ENCODE measurements at regions not wholly inside any gene's neighbourhood (a gene's known extent, or its start where the extent isn't known, plus 50 kb on each side); places are given as distances from the start of the nearest gene placed in this dataset.
"Not testable (repeated sequence)": the region's sequence is repeated elsewhere in the genome, so short reads cannot be mapped to it uniquely, and the experiment has no call there.

DNA sequence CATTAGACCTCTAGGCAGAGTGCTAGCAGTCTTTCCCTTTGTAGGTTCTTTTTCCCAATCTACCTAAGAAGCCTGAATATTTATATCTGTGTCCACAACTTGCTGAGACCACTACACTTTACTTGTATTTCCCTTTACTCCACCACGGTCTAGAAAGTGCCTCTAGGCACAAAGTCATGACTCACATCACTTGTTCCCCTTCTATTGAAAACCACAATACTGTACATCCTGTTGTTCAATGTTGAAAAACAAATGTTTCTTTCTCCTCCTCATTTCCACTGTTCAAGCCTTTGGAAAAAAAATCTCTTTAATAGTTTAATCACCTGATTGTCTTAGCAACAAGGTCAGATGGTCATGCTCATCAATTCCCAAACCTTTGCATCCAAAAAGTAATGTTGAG lies 326.7 kb downstream of the GUCY2F start:
- WGBS, 2 donors: 12 to 42% methylated on average over 1 of the region's 1 CpG
- no peak for DNase-seq (ENCODE audit: low spot score in 2 of 2)
- TF ChIP-seq, protein P1, sequence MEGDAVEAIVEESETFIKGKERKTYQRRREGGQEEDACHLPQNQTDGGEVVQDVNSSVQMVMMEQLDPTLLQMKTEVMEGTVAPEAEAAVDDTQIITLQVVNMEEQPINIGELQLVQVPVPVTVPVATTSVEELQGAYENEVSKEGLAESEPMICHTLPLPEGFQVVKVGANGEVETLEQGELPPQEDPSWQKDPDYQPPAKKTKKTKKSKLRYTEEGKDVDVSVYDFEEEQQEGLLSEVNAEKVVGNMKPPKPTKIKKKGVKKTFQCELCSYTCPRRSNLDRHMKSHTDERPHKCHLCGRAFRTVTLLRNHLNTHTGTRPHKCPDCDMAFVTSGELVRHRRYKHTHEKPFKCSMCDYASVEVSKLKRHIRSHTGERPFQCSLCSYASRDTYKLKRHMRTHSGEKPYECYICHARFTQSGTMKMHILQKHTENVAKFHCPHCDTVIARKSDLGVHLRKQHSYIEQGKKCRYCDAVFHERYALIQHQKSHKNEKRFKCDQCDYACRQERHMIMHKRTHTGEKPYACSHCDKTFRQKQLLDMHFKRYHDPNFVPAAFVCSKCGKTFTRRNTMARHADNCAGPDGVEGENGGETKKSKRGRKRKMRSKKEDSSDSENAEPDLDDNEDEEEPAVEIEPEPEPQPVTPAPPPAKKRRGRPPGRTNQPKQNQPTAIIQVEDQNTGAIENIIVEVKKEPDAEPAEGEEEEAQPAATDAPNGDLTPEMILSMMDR (IDR thresholded peaks at IDR 0.05): no peak
- TF ChIP-seq POLR2A (IDR thresholded peaks at IDR 0.05): no peak
- intact Hi-C loops (cut with DNase I; ENCODE audit: low total_unique reads): loop anchor here (10.0 kb wide), 1 partner anchor 1660 kb away; no protein-coding TSS in a partner anchor
- no peak overlapping the region for H3K4me3 ChIP-seq (ENCODE audit: low read depth, poor library complexity, severe bottlenecking)

DNA sequence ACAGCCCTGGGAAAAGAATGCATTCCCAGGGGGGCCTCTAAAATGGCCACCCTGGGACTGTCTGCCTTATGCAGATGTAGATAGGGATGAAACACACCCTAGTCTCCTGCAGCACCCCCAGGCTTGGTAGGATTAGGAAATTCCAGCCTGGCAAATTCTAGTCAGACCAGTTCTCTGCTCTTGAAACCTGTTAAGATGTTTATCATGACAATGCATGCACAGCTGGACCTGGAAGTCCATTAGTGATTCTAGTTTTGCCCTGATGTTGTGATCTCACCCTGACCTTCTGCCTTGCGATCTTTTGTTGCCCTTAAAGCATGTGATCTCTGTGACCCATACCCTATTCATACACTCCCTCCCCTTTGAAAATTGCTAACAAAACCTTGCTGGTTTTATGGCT lies 337.7 kb downstream of the GUCY2F start:
- WGBS, 2 donors: 84 to 94% methylated on average over 1 of the region's 1 CpG
- DNase-seq (ENCODE audit: low spot score in 2 of 2): not testable (repeated sequence)

DNA sequence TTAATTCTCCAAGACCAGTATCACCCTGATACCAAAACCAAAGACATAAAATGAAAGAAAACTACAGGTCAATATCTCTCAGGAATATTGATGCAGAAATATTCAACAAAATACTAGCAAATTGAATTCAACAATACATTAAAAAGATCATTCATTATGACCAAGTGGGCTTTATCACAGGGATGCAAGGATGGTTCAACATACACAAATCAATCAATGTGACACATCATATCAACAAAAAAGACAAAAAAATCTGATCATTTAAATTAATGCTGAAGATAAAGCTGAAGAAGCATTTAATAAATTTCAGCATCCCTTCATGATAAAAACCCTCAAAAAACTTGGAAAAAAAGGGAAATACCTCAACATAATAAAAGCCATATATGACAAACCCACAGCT lies 341.4 kb downstream of the GUCY2F start:
- intact Hi-C loops (cut with DNase I; ENCODE audit: low total_unique reads): no loop called here
- TF ChIP-seq POLR2A (IDR thresholded peaks at IDR 0.05): no peak
- TF ChIP-seq, protein P1 (IDR thresholded peaks at IDR 0.05): no peak
- no peak overlapping the region for H3K4me3 ChIP-seq (ENCODE audit: low read depth, poor library complexity, severe bottlenecking)
- DNase-seq (ENCODE audit: low spot score in 2 of 2): no peak

More for the DNA sequence above, 337.7 kb downstream of the GUCY2F start:
- intact Hi-C loops (cut with DNase I; ENCODE audit: low total_unique reads); H3K4me3 ChIP-seq (ENCODE audit: low read depth, poor library complexity, severe bottlenecking): not testable (repeated sequence)

GRCh38 chrX:109134777-109135176 lies 347.1 kb downstream of the GUCY2F start:
- intact Hi-C loops (cut with DNase I; ENCODE audit: low total_unique reads): no loop called here
- no peak for DNase-seq (ENCODE audit: low spot score in 2 of 2)
- TF ChIP-seq, protein P1 (IDR thresholded peaks at IDR 0.05): no peak
- no peak for TF ChIP-seq POLR2A (IDR thresholded peaks at IDR 0.05)
- H3K4me3 ChIP-seq (ENCODE audit: low read depth, poor library complexity, severe bottlenecking): no peak overlapping the region

- intact Hi-C loops (cut with DNase I; ENCODE audit: low total_unique reads): no loop called here
- WGBS, 2 donors: 74 to 94% methylated on average over 3 of the region's 3 CpGs
- TF ChIP-seq, protein P1 (IDR thresholded peaks at IDR 0.05): no peak
- no peak for TF ChIP-seq POLR2A (IDR thresholded peaks at IDR 0.05)
- H3K4me3 ChIP-seq (ENCODE audit: low read depth, poor library complexity, severe bottlenecking): no peak overlapping the region
- no peak for DNase-seq (ENCODE audit: low spot score in 2 of 2)
Observed at GRCh38 chrX:109125304-109125703, 356.6 kb downstream of the GUCY2F start.

- DNase-seq (ENCODE audit: low spot score in 2 of 2): no peak
- TF ChIP-seq, protein P1 (IDR thresholded peaks at IDR 0.05): no peak
- TF ChIP-seq POLR2A (IDR thresholded peaks at IDR 0.05): no peak
- intact Hi-C loops (cut with DNase I; ENCODE audit: low total_unique reads): no loop called here
- 86 to 95% methylated on average over 3 to 4 of the region's 4 CpGs for WGBS, 2 donors
- no peak overlapping the region for H3K4me3 ChIP-seq (ENCODE audit: low read depth, poor library complexity, severe bottlenecking)
Observed at GRCh38 chrX:109089359-109089758, 353.0 kb upstream of the IRS4 start.
